IMR-90 (cell line): ENCODE measurements at regions not wholly inside any gene's neighbourhood (a gene's known extent, or its start where the extent isn't known, plus 50 kb on each side); places are given as distances from the start of the nearest gene placed in this dataset.

Source experiments
- ATAC-seq: fragments of 200-7000 bp; cut with Tn5 transposase; 2 replicates; pipeline ENCODE4 v1.9.1; 2020; ENCODE audit warnings: low read depth, mild to moderate bottlenecking, moderate library complexity
- BruUV-seq: library from RNA; stranded (reverse); fragments of 400-500 nt; replicated peaks from 2 replicates; lab custom pipeline; 2021; lab: Mats Ljungman, UMichigan
- CTCF ChIA-PET: fragments of 300-600 bp; formaldehyde crosslinking; extraction: SDS; loops from one replicate; lab custom pipeline; 2021; ENCODE audit warnings: antibody characterized with exemption; lab: Yijun Ruan, JAX
- POLR2A ChIA-PET: fragments of 300-600 bp; sonication (Branson Sonifier 250); formaldehyde crosslinking; loops from one replicate; lab custom pipeline; 2022; ENCODE audit warnings: antibody characterized with exemption; ENCODE audit not compliant: unreplicated experiment; lab: Charles Lee
- DNase-seq: peaks from one replicate; pipeline ENCODE4 v3.0.0; 2013
- H2AFZ ChIP-seq: replicated peaks from 2 replicates; pipeline ENCODE3; 2013; ENCODE audit warnings: low read length, mild to moderate bottlenecking; ENCODE audit not compliant: poor library complexity
- H2AK5ac ChIP-seq: 2 replicates; pipeline ENCODE4 v1.6.1; 2013; ENCODE audit warnings: low read depth, low read length, inconsistent platforms
- H2AK9ac ChIP-seq: replicated peaks from 2 replicates; pipeline ENCODE3; 2013; ENCODE audit warnings: mild to moderate bottlenecking, low read depth, low read length, moderate library complexity; ENCODE audit not compliant: poor library complexity
- H2BK120ac ChIP-seq: 2 replicates; pipeline ENCODE4 v1.6.1; 2013; ENCODE audit warnings: low read depth, low read length, inconsistent platforms
- H2BK15ac ChIP-seq: 3 replicates; pipeline ENCODE4 v1.6.1; 2013; ENCODE audit warnings: low read depth, low read length, inconsistent platforms
- H2BK20ac ChIP-seq: 2 replicates; pipeline ENCODE4 v1.6.1; 2013; ENCODE audit warnings: low read depth, mild to moderate bottlenecking, inconsistent platforms, low read length, moderate library complexity
- H2BK5ac ChIP-seq: 2 replicates; pipeline ENCODE4 v1.6.1; 2013; ENCODE audit warnings: mild to moderate bottlenecking, low read depth, low read length, inconsistent platforms; ENCODE audit not compliant: poor library complexity, severe bottlenecking
- H3K14ac ChIP-seq: replicated peaks from 2 replicates; pipeline ENCODE4 v1.6.1; 2013; ENCODE audit warnings: low read depth, low read length, inconsistent platforms
- H3K18ac ChIP-seq: 2 replicates; pipeline ENCODE4 v1.6.1; 2013; ENCODE audit warnings: low read depth, low read length, control low read depth
- H3K23ac ChIP-seq: 2 replicates; pipeline ENCODE4 v1.6.1; 2013; ENCODE audit warnings: low read depth, low read length, inconsistent platforms
- H3K27ac ChIP-seq: 2 replicates; pipeline ENCODE4 v1.5.1; 2013; ENCODE audit warnings: mild to moderate bottlenecking, control low read depth, low read length; ENCODE audit not compliant: insufficient read depth
- H3K27me3 ChIP-seq: 2 replicates; pipeline ENCODE4 v1.6.1; 2013; ENCODE audit warnings: low read length; ENCODE audit not compliant: control insufficient read depth, insufficient read depth
- H3K36me3 ChIP-seq: 2 replicates; pipeline ENCODE4 v1.6.1; 2013; ENCODE audit warnings: low read length, mixed read lengths; ENCODE audit not compliant: control insufficient read depth, insufficient read depth
- H3K4ac ChIP-seq: 2 replicates; pipeline ENCODE4 v1.6.1; 2013; ENCODE audit warnings: low read depth, low read length, inconsistent platforms
- H3K4me1 ChIP-seq: 2 replicates; pipeline ENCODE4 v1.6.1; 2013; ENCODE audit warnings: low read length, mixed read lengths; ENCODE audit not compliant: control insufficient read depth, insufficient read depth
- H3K4me2 ChIP-seq: 2 replicates; pipeline ENCODE4 v1.6.1; 2013; ENCODE audit warnings: low read depth, mild to moderate bottlenecking, control low read depth, low read length, moderate library complexity
- H3K4me3 ChIP-seq: 2 replicates; pipeline ENCODE4 v1.5.1; 2013; ENCODE audit warnings: low read depth, mild to moderate bottlenecking, control low read depth, low read length, moderate library complexity; ENCODE audit not compliant: insufficient read depth
- H3K56ac ChIP-seq: 2 replicates; pipeline ENCODE4 v1.6.1; 2013; ENCODE audit warnings: low read length, inconsistent platforms; ENCODE audit not compliant: insufficient read depth; ENCODE audit errors: extremely low read depth
- H3K79me1 ChIP-seq, 2 experiments: 2 replicates each; pipeline ENCODE4 v1.6.1; 2013; ENCODE audit warnings: low read length in 2 of 2, inconsistent platforms in 1 of 2, low read depth in 1 of 2
- H3K9ac ChIP-seq: 2 replicates; pipeline ENCODE4 v1.6.1; 2013; ENCODE audit warnings: low read depth, low read length, control low read depth
- H3K9me1 ChIP-seq: 2 replicates; pipeline ENCODE4 v1.6.1; 2013; ENCODE audit warnings: low read length, inconsistent platforms; ENCODE audit not compliant: insufficient read depth
- H3K9me3 ChIP-seq: 2 replicates; pipeline ENCODE4 v1.6.1; 2013; ENCODE audit warnings: low read length; ENCODE audit not compliant: control insufficient read depth, insufficient read depth
- H4K20me1 ChIP-seq: 2 replicates; pipeline ENCODE4 v1.6.1; 2013; ENCODE audit warnings: low read length, inconsistent platforms; ENCODE audit not compliant: insufficient read depth
- H4K5ac ChIP-seq: 2 replicates; pipeline ENCODE4 v1.6.1; 2013; ENCODE audit warnings: mild to moderate bottlenecking, low read depth, low read length, control low read depth
- H4K8ac ChIP-seq, 2 experiments: 2 replicates each; pipeline ENCODE4 v1.6.1; 2013; ENCODE audit warnings: low read depth in 2 of 2, low read length in 2 of 2, control low read depth in 1 of 2, inconsistent platforms in 1 of 2
- H4K91ac ChIP-seq: 2 replicates; pipeline ENCODE4 v1.6.1; 2013; ENCODE audit warnings: low read depth, low read length, inconsistent platforms; ENCODE audit not compliant: insufficient read depth
- MAFK ChIP-seq: IDR thresholded peaks from 2 replicates; pipeline ENCODE4 v1.6.1; 2012; ENCODE audit warnings: low read depth, low read length, improper control_type of control experiment
- WGBS, 2 experiments: methylation state at CpG; one replicate each; pipeline versions ENCODE4 v1.1.5 to v1.1.7; 2013; ENCODE audit warnings: missing lambda C conversion rate in 2 of 2; ENCODE audit not compliant: insufficient read length in 1 of 2; ENCODE audit errors: extremely low coverage in 2 of 2; 5-methylcytosine and 5-hydroxymethylcytosine counted together
- dilution Hi-C: fragments of 300-500 bp; cut with HindIII; formaldehyde crosslinking; loops from one replicate; pipeline ENCODE4 v1.14.3; 2018; ENCODE audit warnings: low sequenced_read_pairs; ENCODE audit not compliant: unreplicated experiment
- in situ Hi-C: fragments of 300-500 bp; cut with MboI; formaldehyde crosslinking; loops from 3 replicates; pipeline ENCODE4 v1.14.3; 2019; ENCODE audit warnings: low sequenced_read_pairs, inconsistent platforms, mixed read lengths
- intact Hi-C: fragments of 100-400 bp; cut with micrococcal nuclease; formaldehyde crosslinking; loops from 2 replicates; pipeline ENCODE4 v1.10.0; 2022

DNA sequence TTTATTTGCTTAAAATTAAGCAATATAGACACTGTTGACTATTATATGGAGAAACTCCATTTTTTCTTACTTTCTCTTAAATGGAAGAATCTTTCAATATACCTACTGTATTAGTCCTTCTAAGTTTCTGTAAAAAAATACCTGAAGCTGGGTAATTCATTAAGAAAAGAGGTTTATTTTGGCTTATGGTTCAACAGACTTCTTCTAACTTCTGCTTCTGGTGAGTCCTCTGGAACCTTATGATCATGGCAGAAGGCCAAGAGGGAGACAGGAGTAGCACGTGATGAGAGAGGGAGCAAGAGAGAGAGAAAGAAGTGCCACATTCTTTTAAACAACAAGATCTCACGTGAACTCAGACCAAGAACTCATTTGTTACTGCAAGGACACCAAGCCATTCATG is 573.3 kb downstream of the MCTP2 start:
- BruUV-seq = no TSS peak
- ATAC-seq = no peak
- no peak overlapping the region for H4K5ac ChIP-seq
- no peak overlapping the region for H3K14ac ChIP-seq
- H2BK15ac ChIP-seq = no peak overlapping the region
- no peaks in the 10 kb centered on the region for H3K27me3 ChIP-seq
- no peaks in the 10 kb centered on the region for H3K36me3 ChIP-seq
- intact Hi-C loops = no loop called here
- WGBS, 2 experiments = no CpG with 5 or more reads among the region's 2 CpGs
- H3K4ac ChIP-seq = no peak overlapping the region
- no peak overlapping the region for H3K27ac ChIP-seq
- no peak overlapping the region for H3K4me3 ChIP-seq
- H3K23ac ChIP-seq = no peak overlapping the region
- dilution Hi-C loops = no loop called here
- H4K8ac ChIP-seq = no peak overlapping the region
- in situ Hi-C loops = no loop called here
- no peak overlapping the region for H3K56ac ChIP-seq
- no peak for DNase-seq
- no peak overlapping the region for H2AK9ac ChIP-seq
- H2AFZ ChIP-seq = no peak overlapping the region
- H2BK5ac ChIP-seq = no peak overlapping the region
- H4K20me1 ChIP-seq = no peaks in the 10 kb centered on the region
- no peak overlapping the region for H2AK5ac ChIP-seq
- H3K18ac ChIP-seq = no peak overlapping the region
- no peak overlapping the region for H3K9ac ChIP-seq
- no peak overlapping the region for H3K4me2 ChIP-seq
- no peak overlapping the region for H2BK120ac ChIP-seq
- no peak overlapping the region for H4K91ac ChIP-seq
- ChIA-PET POLR2A (no interaction called here), CTCF (no interaction called here)
- no peaks in the 10 kb centered on the region for H3K9me1 ChIP-seq
- H3K9me3 ChIP-seq = peaks cover 5% of the 10 kb centered on the region
- no peaks in the 10 kb centered on the region for H3K4me1 ChIP-seq
- no peak for TF ChIP-seq MAFK
- no peaks in the 10 kb centered on the region for H3K79me1 ChIP-seq
- H2BK20ac ChIP-seq = no peak overlapping the region
